H1 (cell line): ENCODE measurements at regions not wholly inside any gene's neighbourhood (a gene's known extent, or its start where the extent isn't known, plus 50 kb on each side); places are given as distances from the start of the nearest gene placed in this dataset.
"Not testable (repeated sequence)": the region's sequence is repeated elsewhere in the genome, so short reads cannot be mapped to it uniquely, and the experiment has no call there.

ENCODE experiments used
- CTCF ChIA-PET: fragments of 300-600 bp; sonication (Branson Sonifier 250); formaldehyde crosslinking; loops from one replicate; lab custom pipeline; 2021; ENCODE audit not compliant: partially characterized antibody; lab: Charles Lee
- POLR2A ChIA-PET: fragments of 300-600 bp; sonication (Branson Sonifier 250); formaldehyde crosslinking; loops from one replicate; lab custom pipeline; 2021; ENCODE audit warnings: inconsistent platforms; ENCODE audit not compliant: partially characterized antibody; lab: Charles Lee
- DNase-seq, 2 experiments: peaks; one replicate each; pipeline versions ENCODE4 v3.0.0 to v3.0.0-alpha.2; 2010 to 2022; ENCODE audit warnings: low spot score in 2 of 2, low read depth in 1 of 2, mixed read lengths in 1 of 2
- FAIRE-seq: peaks from 2 replicates; lab custom pipeline; 2011; peaks lifted over from hg19 to GRCh38; lab: Jason Lieb, UNC
- H2AFZ ChIP-seq: 2 replicates; pipeline ENCODE4 v1.8.1; 2012; ENCODE audit warnings: low read length, inconsistent platforms
- H2AK5ac ChIP-seq: 2 replicates; pipeline ENCODE4 v1.6.1; 2013; ENCODE audit warnings: low read depth, low read length
- H2BK120ac ChIP-seq: replicated peaks from 2 replicates; pipeline ENCODE3; 2013; ENCODE audit warnings: low read depth, low read length, inconsistent platforms
- H2BK12ac ChIP-seq: 2 replicates; pipeline ENCODE4 v1.6.1; 2013; ENCODE audit warnings: low read depth, low read length
- H2BK15ac ChIP-seq: 2 replicates; pipeline ENCODE4 v1.6.1; 2013; ENCODE audit warnings: low read length
- H2BK20ac ChIP-seq: 2 replicates; pipeline ENCODE4 v1.6.1; 2013; ENCODE audit warnings: low read length
- H2BK5ac ChIP-seq: 2 replicates; pipeline ENCODE4 v1.6.1; 2013; ENCODE audit warnings: low read depth, low read length
- H3K14ac ChIP-seq: 2 replicates; pipeline ENCODE4 v1.6.1; 2013; ENCODE audit warnings: inconsistent platforms; ENCODE audit not compliant: insufficient read length
- H3K18ac ChIP-seq: 2 replicates; pipeline ENCODE4 v1.6.1; 2013; ENCODE audit warnings: low read length; ENCODE audit errors: extremely low read depth
- H3K23ac ChIP-seq: 2 replicates; pipeline ENCODE4 v1.6.1; 2013; ENCODE audit warnings: inconsistent platforms; ENCODE audit not compliant: insufficient read length
- H3K23me2 ChIP-seq: 2 replicates; pipeline ENCODE4 v1.6.1; 2013; ENCODE audit warnings: low read depth, low read length
- H3K27ac ChIP-seq: 2 replicates; pipeline ENCODE4 v1.6.1; 2011; ENCODE audit warnings: low read depth, low read length, inconsistent platforms
- H3K27me3 ChIP-seq, 4 experiments: replicated peaks in 1 of 4; 1 replicate in 1 of 4; 2 replicates in 3 of 4; pipeline versions ENCODE4 v1.6.1 to v1.8.1; 2011 to 2013; ENCODE audit warnings: low read length in 3 of 4, mild to moderate bottlenecking in 3 of 4, inconsistent platforms in 2 of 4, mixed read lengths in 2 of 4, moderate library complexity in 1 of 4; ENCODE audit not compliant: control insufficient read depth in 3 of 4, insufficient read depth in 3 of 4; ENCODE audit errors: extremely low read depth in 1 of 4
- H3K36me3 ChIP-seq, 4 experiments: 2 replicates each; pipeline versions ENCODE4 v1.6.1 to v1.8.1; 2011 to 2013; ENCODE audit warnings: mild to moderate bottlenecking in 4 of 4, low read length in 3 of 4, moderate library complexity in 2 of 4, control low read depth in 1 of 4, inconsistent platforms in 1 of 4; ENCODE audit not compliant: insufficient read depth in 4 of 4, control insufficient read depth in 2 of 4
- H3K4ac ChIP-seq: replicated peaks from 2 replicates; pipeline ENCODE3; 2013; ENCODE audit warnings: low read length, low read depth, mixed read lengths, inconsistent platforms; ENCODE audit not compliant: insufficient read length
- H3K4me1 ChIP-seq, 4 experiments: replicated peaks in 1 of 4; 1 replicate in 1 of 4; 2 replicates in 3 of 4; pipeline versions ENCODE4 v1.6.1 to v1.8.1; 2011 to 2013; ENCODE audit warnings: low read length in 3 of 4, inconsistent platforms in 2 of 4, mixed read lengths in 1 of 4; ENCODE audit not compliant: insufficient read depth in 4 of 4, control insufficient read depth in 3 of 4
- H3K4me2 ChIP-seq, 2 experiments: 2 replicates each; pipeline versions ENCODE4 v1.6.1 to v1.8.1; 2011 to 2013; ENCODE audit warnings: low read depth in 2 of 2, low read length in 2 of 2, control low read depth in 1 of 2, inconsistent platforms in 1 of 2, mild to moderate bottlenecking in 1 of 2; ENCODE audit not compliant: insufficient read depth in 1 of 2
- H3K4me3 ChIP-seq, 4 experiments: fragments of 200-600, 300-600 bp in 1 of 4; sonication (generic), shearing (Covaris generic), sonication (Bioruptor Twin) in 1 of 4; 2 replicates each; pipeline versions ENCODE4 v1.5.1 to v1.8.1; 2011 to 2016; ENCODE audit warnings: low read length in 4 of 4, low read depth in 3 of 4, control low read depth in 2 of 4, inconsistent platforms in 2 of 4, mild to moderate bottlenecking in 2 of 4, mixed read lengths in 1 of 4, moderate library complexity in 1 of 4; ENCODE audit not compliant: insufficient read depth in 2 of 4; ENCODE audit errors: extremely low read depth in 1 of 4
- H3K56ac ChIP-seq: replicated peaks from 2 replicates; pipeline ENCODE3; 2013; ENCODE audit warnings: low read depth, mild to moderate bottlenecking, mixed read lengths, low read length, inconsistent platforms; ENCODE audit not compliant: insufficient read length
- H3K79me1 ChIP-seq: 2 replicates; pipeline ENCODE4 v1.6.1; 2013; ENCODE audit warnings: low read depth, low read length, control low read depth
- H3K79me2 ChIP-seq, 2 experiments: 2 replicates each; pipeline versions ENCODE4 v1.6.1 to v1.8.1; 2012 to 2013; ENCODE audit warnings: low read length in 2 of 2, mild to moderate bottlenecking in 2 of 2, inconsistent platforms in 1 of 2; ENCODE audit not compliant: insufficient read depth in 2 of 2, control insufficient read depth in 1 of 2
- H3K9ac ChIP-seq, 4 experiments: replicated peaks in 1 of 4; 1 replicate in 1 of 4; 2 replicates in 3 of 4; pipeline versions ENCODE4 v1.6.1 to v1.8.1; 2011 to 2013; ENCODE audit warnings: low read depth in 3 of 4, low read length in 3 of 4, control low read depth in 2 of 4, mild to moderate bottlenecking in 2 of 4, moderate library complexity in 2 of 4, inconsistent platforms in 1 of 4; ENCODE audit errors: extremely low read depth in 1 of 4
- H3K9me3 ChIP-seq, 2 experiments: 2 replicates each; pipeline versions ENCODE4 v1.6.1 to v1.8.1; 2012 to 2013; ENCODE audit warnings: mild to moderate bottlenecking in 2 of 2, moderate library complexity in 2 of 2, control low read depth in 1 of 2, inconsistent platforms in 1 of 2, low read depth in 1 of 2, low read length in 1 of 2, mixed read lengths in 1 of 2; ENCODE audit not compliant: insufficient read depth in 2 of 2
- H4K20me1 ChIP-seq, 2 experiments: replicated peaks in 1 of 2; 2 replicates each; pipeline versions ENCODE3 to v1.8.1; 2011 to 2013; ENCODE audit warnings: inconsistent platforms in 2 of 2, low read length in 2 of 2, mild to moderate bottlenecking in 1 of 2; ENCODE audit not compliant: insufficient read depth in 2 of 2, control insufficient read depth in 1 of 2
- H4K5ac ChIP-seq: 2 replicates; pipeline ENCODE4 v1.6.1; 2013; ENCODE audit warnings: low read length, low read depth, mixed read lengths, inconsistent platforms; ENCODE audit not compliant: insufficient read length
- H4K8ac ChIP-seq: 2 replicates; pipeline ENCODE4 v1.8.0; 2013; ENCODE audit warnings: mild to moderate bottlenecking, moderate library complexity, low read length, inconsistent platforms; ENCODE audit not compliant: insufficient read depth; ENCODE audit errors: extremely low read depth
- H4K91ac ChIP-seq: replicated peaks from 2 replicates; pipeline ENCODE3; 2013; ENCODE audit warnings: low read length, mixed read lengths, inconsistent platforms; ENCODE audit not compliant: insufficient read length
- WGBS, 2 experiments: shearing (Covaris generic) in 1 of 2; methylation state at CpG; one replicate each; pipeline versions ENCODE4 v1.1.6 to v1.1.7; 2013 to 2015; ENCODE audit warnings: low lambda C conversion rate in 2 of 2, mixed read lengths in 2 of 2, inconsistent platforms in 1 of 2, low coverage in 1 of 2, missing lambda C conversion rate in 1 of 2; ENCODE audit not compliant: insufficient replicate concordance in 2 of 2, insufficient coverage in 1 of 2, insufficient read length in 1 of 2; ENCODE audit errors: extremely low coverage in 1 of 2, missing lambda C conversion rate in 1 of 2; 5-methylcytosine and 5-hydroxymethylcytosine counted together

DNA sequence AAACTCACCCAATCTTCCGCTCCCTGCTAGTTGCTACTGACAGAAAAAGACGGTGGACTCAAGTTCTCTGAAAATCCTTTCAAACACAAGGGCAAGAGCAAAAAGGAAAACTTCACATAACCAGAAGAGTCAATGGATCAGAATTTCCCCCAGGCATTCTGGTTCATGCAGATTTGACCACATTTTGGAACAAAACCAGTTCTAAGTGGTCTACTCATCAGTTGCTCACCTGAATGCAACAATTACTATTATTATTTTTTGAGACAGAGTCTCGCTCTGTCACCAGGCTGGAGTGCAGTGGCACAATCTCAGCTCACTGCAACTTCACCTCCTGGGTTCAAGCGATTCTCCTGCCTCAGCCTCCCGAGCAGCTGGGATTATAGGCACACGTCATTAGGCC lies 80.9 kb upstream of the XYLT1 start:
- H4K8ac ChIP-seq, H3K79me2 ChIP-seq, H3K36me3 ChIP-seq, POLR2A ChIA-PET, H2AFZ ChIP-seq, DNase-seq, H3K9me3 ChIP-seq, H3K79me1 ChIP-seq, H3K27ac ChIP-seq, H3K56ac ChIP-seq, H3K23ac ChIP-seq, H4K20me1 ChIP-seq, H3K4me1 ChIP-seq, H4K91ac ChIP-seq, H3K14ac ChIP-seq, H2BK5ac ChIP-seq, H2BK15ac ChIP-seq, H3K18ac ChIP-seq, H2BK12ac ChIP-seq, H4K5ac ChIP-seq, H2BK20ac ChIP-seq, H2BK120ac ChIP-seq, FAIRE-seq, H3K4me2 ChIP-seq, H3K23me2 ChIP-seq, H3K9ac ChIP-seq, H3K4me3 ChIP-seq, H3K27me3 ChIP-seq, H2AK5ac ChIP-seq, H3K4ac ChIP-seq: not testable (repeated sequence)
- CTCF ChIA-PET = interaction anchor here (1.5 kb wide), 1 partner anchor 11 kb away, joined by 4 read pairs; no protein-coding TSS in a partner anchor
- 87% methylated on average over 6 of the region's 6 CpGs; no CpG with 5 or more reads in 1 of the 2 experiments for WGBS, 2 experiments
